Ishikawa (cell line): ENCODE measurements at regions not wholly inside any gene's neighbourhood (a gene's known extent, or its start where the extent isn't known, plus 50 kb on each side); places are given as distances from the start of the nearest gene placed in this dataset.

Source experiments
- FOXM1 ChIP-seq: IDR thresholded peaks from 2 replicates; pipeline ENCODE4 v1.6.1; 2012; ENCODE audit warnings: low read depth, borderline replicate concordance
- RAD21 ChIP-seq: IDR thresholded peaks from 2 replicates; pipeline ENCODE4 v1.6.1; 2012; ENCODE audit warnings: low read depth
- TAF1 ChIP-seq: IDR thresholded peaks from 2 replicates; pipeline ENCODE4 v1.6.1; 2012; ENCODE audit warnings: low read depth, mild to moderate bottlenecking
- TEAD4 ChIP-seq: IDR thresholded peaks from 2 replicates; pipeline ENCODE4 v1.6.1; 2012

- TF ChIP-seq RAD21 (no peak), TAF1 (no peak), TEAD4 (no peak), FOXM1 (no peak)
Measured at GRCh38 chr2:75846683-75847190, 136.0 kb upstream of the GCFC2 start.
